ENCODE measurements at regions not wholly inside any gene's neighbourhood (a gene's known extent, or its start where the extent isn't known, plus 50 kb on each side); places are given as distances from the start of the nearest gene placed in this dataset.

DNA sequence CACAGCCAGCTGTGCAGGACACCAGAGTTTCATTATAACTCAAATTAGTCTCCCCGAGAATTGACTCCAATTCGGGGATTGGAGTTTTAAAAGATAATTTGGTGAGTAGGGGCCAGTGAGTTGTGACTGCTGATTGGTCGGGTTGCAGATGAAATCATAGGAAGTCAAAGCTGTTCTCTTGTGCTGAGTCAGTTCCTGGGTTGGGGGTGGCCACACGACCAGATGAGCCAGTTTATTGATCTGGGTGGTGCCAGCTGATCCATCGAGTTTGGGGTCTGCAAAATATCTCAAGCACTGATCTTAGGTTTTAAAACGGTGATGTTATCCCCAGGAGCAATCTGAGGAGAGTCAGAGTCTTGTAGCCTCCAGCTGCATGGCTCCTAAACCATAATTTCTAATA, 82.7 kb upstream of the SLC66A3 start:
- peak overlapping the region; percentile 95 to 99; a peak in 2 of 4 replicates for H4K8ac ChIP-seq (ENCODE audit: low read depth in 2 of 2, low read length in 2 of 2)
- peak overlapping the region; percentile 93; the same call in 2 of the 3 replicates for H2BK15ac ChIP-seq (ENCODE audit: low read depth, low read length)
- H2AK5ac ChIP-seq (ENCODE audit: low read depth, low read length), result peak overlapping the region; percentile 29; the same call in 1 of the 2 replicates
- ChIA-PET CTCF (interaction anchor here (0.9 to 1.6 kb wide), 2 partner anchors 48 to 161 kb away, joined by 3 to 4 read pairs; partner anchors contain the start of gene KCNF1), POLR2A (ENCODE audit: unreplicated experiment) (no interaction called here)
- no peaks in the 10 kb centered on the region for H3K36me3 ChIP-seq (ENCODE audit: control insufficient read depth, insufficient read depth, low read length)
- H3K56ac ChIP-seq (ENCODE audit: extremely low read depth, insufficient read depth, low read length), result no peak overlapping the region; the same call in 1 of the 2 replicates
- H3K4ac ChIP-seq (ENCODE audit: low read depth, low read length), result peak overlapping the region; percentile 97; the same call in 1 of the 2 replicates
- DNase-seq (no peak), ATAC-seq (ENCODE audit: low read depth) (no peak)
- H3K4me2 ChIP-seq (ENCODE audit: low read depth, low read length), result no peak overlapping the region
- peak overlapping the region; percentile 93 for H2BK20ac ChIP-seq (ENCODE audit: low read depth, low read length)
- BruUV-seq (replicated peaks), result no TSS peak
- H4K5ac ChIP-seq (ENCODE audit: low read depth, low read length), result no peak overlapping the region
- H3K9me3 ChIP-seq (ENCODE audit: control insufficient read depth, insufficient read depth, low read length), result no peaks in the 10 kb centered on the region
- no peaks in the 10 kb centered on the region for H3K27me3 ChIP-seq (ENCODE audit: control insufficient read depth, insufficient read depth, low read length)
- H4K20me1 ChIP-seq (ENCODE audit: insufficient read depth, low read length), result no peaks in the 10 kb centered on the region
- no peak overlapping the region for H3K18ac ChIP-seq (ENCODE audit: low read depth, low read length)
- intact Hi-C loops (cut with micrococcal nuclease) (no loop called here), in situ Hi-C loops (cut with MboI; ENCODE audit: low sequenced_read_pairs) (no loop called here), dilution Hi-C loops (cut with HindIII; ENCODE audit: low sequenced_read_pairs, unreplicated experiment) (no loop called here)
- H3K4me3 ChIP-seq (ENCODE audit: insufficient read depth, low read depth, low read length), result no peak overlapping the region
- H3K27ac ChIP-seq (ENCODE audit: insufficient read depth, low read length), result no peak overlapping the region
- peaks cover 12% of the 10 kb centered on the region for H3K4me1 ChIP-seq (ENCODE audit: control insufficient read depth, insufficient read depth, low read length)
- peaks cover 16% of the 10 kb centered on the region for H3K9me1 ChIP-seq (ENCODE audit: insufficient read depth, low read length)
- H3K79me1 ChIP-seq (ENCODE audit: low read depth in 1 of 2, low read length in 2 of 2), result no peaks in the 10 kb centered on the region
- no peak overlapping the region for H3K23ac ChIP-seq (ENCODE audit: low read depth, low read length)
- H3K9ac ChIP-seq (ENCODE audit: low read depth, low read length), result no peak overlapping the region
- H2BK120ac ChIP-seq (ENCODE audit: low read depth, low read length), result peak overlapping the region; percentile 98
- no peak overlapping the region for H2AK9ac ChIP-seq (replicated peaks; ENCODE audit: low read depth, low read length, poor library complexity)
- H2BK5ac ChIP-seq (ENCODE audit: low read depth, low read length, poor library complexity, severe bottlenecking), result no peak overlapping the region
- TF ChIP-seq NFE2L2 (IDR thresholded peaks at IDR 0.05; ENCODE audit: low read depth, low read length) (no peak), RAD21 (IDR thresholded peaks at IDR 0.05; ENCODE audit: low read length) (no peak), BHLHE40 (IDR thresholded peaks at IDR 0.05; ENCODE audit: low read depth, low read length) (no peak), RCOR1 (IDR thresholded peaks at IDR 0.05; ENCODE audit: insufficient replicate concordance, low read length) (no peak), SMC3 (IDR thresholded peaks at IDR 0.05; ENCODE audit: low read depth, low read length) (no peak), CHD1 (IDR thresholded peaks at IDR 0.05; ENCODE audit: low read depth, low read length) (no peak), FOS (IDR thresholded peaks at IDR 0.05; ENCODE audit: low read depth, low read length) (no peak)
- TF ChIP-seq, protein P1, sequence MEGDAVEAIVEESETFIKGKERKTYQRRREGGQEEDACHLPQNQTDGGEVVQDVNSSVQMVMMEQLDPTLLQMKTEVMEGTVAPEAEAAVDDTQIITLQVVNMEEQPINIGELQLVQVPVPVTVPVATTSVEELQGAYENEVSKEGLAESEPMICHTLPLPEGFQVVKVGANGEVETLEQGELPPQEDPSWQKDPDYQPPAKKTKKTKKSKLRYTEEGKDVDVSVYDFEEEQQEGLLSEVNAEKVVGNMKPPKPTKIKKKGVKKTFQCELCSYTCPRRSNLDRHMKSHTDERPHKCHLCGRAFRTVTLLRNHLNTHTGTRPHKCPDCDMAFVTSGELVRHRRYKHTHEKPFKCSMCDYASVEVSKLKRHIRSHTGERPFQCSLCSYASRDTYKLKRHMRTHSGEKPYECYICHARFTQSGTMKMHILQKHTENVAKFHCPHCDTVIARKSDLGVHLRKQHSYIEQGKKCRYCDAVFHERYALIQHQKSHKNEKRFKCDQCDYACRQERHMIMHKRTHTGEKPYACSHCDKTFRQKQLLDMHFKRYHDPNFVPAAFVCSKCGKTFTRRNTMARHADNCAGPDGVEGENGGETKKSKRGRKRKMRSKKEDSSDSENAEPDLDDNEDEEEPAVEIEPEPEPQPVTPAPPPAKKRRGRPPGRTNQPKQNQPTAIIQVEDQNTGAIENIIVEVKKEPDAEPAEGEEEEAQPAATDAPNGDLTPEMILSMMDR (conservative IDR thresholded peaks at IDR 0.05; ENCODE audit: low read depth, low read length), result no peak
- WGBS, 2 experiments (ENCODE audit: extremely low coverage in 2 of 2, insufficient read length in 1 of 2), result 79% methylated on average over 3 of the region's 6 CpGs; no CpG with 5 or more reads in 1 of the 2 experiments
- peak overlapping the region; percentile 36 for H2AFZ ChIP-seq (replicated peaks; ENCODE audit: low read length, poor library complexity)
- peak overlapping the region; percentile 96; the same call in 1 of the 2 replicates for H3K14ac ChIP-seq (replicated peaks; ENCODE audit: low read depth, low read length)
- 0 out of 2 replicates have a peak overlapping the region, but pooled peaks have one; percentile 43 for H4K91ac ChIP-seq (ENCODE audit: insufficient read depth, low read depth, low read length)
